HEK293 (cell line): ENCODE measurements at regions not wholly inside any gene's neighbourhood (a gene's known extent, or its start where the extent isn't known, plus 50 kb on each side); places are given as distances from the start of the nearest gene placed in this dataset.

Experiments
- CTCF ChIA-PET: fragments of 350-600 bp; formaldehyde crosslinking; extraction: SDS; loops from one replicate; lab custom pipeline; 2021; ENCODE audit warnings: antibody characterized with exemption; lab: Yijun Ruan, JAX
- POLR2A ChIA-PET: fragments of 300-600 bp; formaldehyde crosslinking; extraction: SDS; loops from one replicate; lab custom pipeline; 2020; ENCODE audit warnings: antibody characterized with exemption, inconsistent platforms; lab: Yijun Ruan, JAX
- H3K27ac ChIP-seq: fragments of 200-500 bp; sonication (Bioruptor generic); 2 replicates; pipeline ENCODE4 v1.5.1; 2014; ENCODE audit warnings: low read depth, low read length, control low read depth, inconsistent platforms; ENCODE audit errors: extremely low read depth
- H3K36me3 ChIP-seq, 2 experiments: fragments of 200-500 bp in 1 of 2; sonication (Bioruptor generic) in 1 of 2; 1 replicate in 1 of 2; 2 replicates in 1 of 2; pipeline ENCODE4 v1.5.1; 2014 to 2017; ENCODE audit warnings: inconsistent platforms in 2 of 2, low read length in 2 of 2; ENCODE audit not compliant: control insufficient read depth in 2 of 2, insufficient read depth in 1 of 2
- H3K4me1 ChIP-seq: fragments of 200-500 bp; sonication (Bioruptor generic); 2 replicates; pipeline ENCODE4 v1.5.1; 2014; ENCODE audit warnings: mild to moderate bottlenecking, low read length, inconsistent platforms; ENCODE audit not compliant: control insufficient read depth, insufficient read depth
- H3K4me3 ChIP-seq: 2 replicates; pipeline ENCODE4 v1.5.1; 2011; ENCODE audit warnings: low read depth, mild to moderate bottlenecking, control low read depth, low read length, moderate library complexity
- H3K9me3 ChIP-seq: fragments of 200-500 bp; sonication (Bioruptor generic); 2 replicates; pipeline ENCODE4 v1.5.1; 2014; ENCODE audit warnings: low read depth, low read length, inconsistent platforms; ENCODE audit not compliant: control insufficient read depth, insufficient read depth
- ATF2 ChIP-seq: fragments of 450-650 bp; formaldehyde crosslinking; IDR thresholded peaks from 2 replicates; pipeline ENCODE4 v1.5.1; 2016; ENCODE audit warnings: missing biosample characterization, missing genetic modification characterization, low read depth
- EGR2 ChIP-seq: fragments of 450-650 bp; formaldehyde crosslinking; IDR thresholded peaks from 2 replicates; pipeline ENCODE4 v1.5.1; 2016; ENCODE audit warnings: low read depth, missing biosample characterization, missing genetic modification characterization
- GLI4 ChIP-seq: fragments of 450-650 bp; formaldehyde crosslinking; IDR thresholded peaks from 2 replicates; pipeline ENCODE4 v1.5.1; 2016; ENCODE audit warnings: missing biosample characterization, missing genetic modification characterization
- GLIS1 ChIP-seq: fragments of 450-650 bp; formaldehyde crosslinking; IDR thresholded peaks from 2 replicates; pipeline ENCODE4 v1.5.1; 2016; ENCODE audit warnings: missing biosample characterization, missing genetic modification characterization
- GLIS2 ChIP-seq: fragments of 450-650 bp; formaldehyde crosslinking; IDR thresholded peaks from 2 replicates; pipeline ENCODE4 v1.5.1; 2016; ENCODE audit warnings: missing biosample characterization, missing genetic modification characterization
- KLF9 ChIP-seq: fragments of 450-650 bp; formaldehyde crosslinking; IDR thresholded peaks from 2 replicates; pipeline ENCODE4 v1.5.1; 2016; ENCODE audit warnings: missing biosample characterization, missing genetic modification characterization, low read depth
- OVOL3 ChIP-seq: fragments of 450-650 bp; formaldehyde crosslinking; IDR thresholded peaks from 2 replicates; pipeline ENCODE4 v1.5.1; 2016; ENCODE audit warnings: missing biosample characterization, missing genetic modification characterization
- PRDM6 ChIP-seq: fragments of 450-650 bp; formaldehyde crosslinking; IDR thresholded peaks from 2 replicates; pipeline ENCODE4 v1.5.1; 2017; ENCODE audit warnings: missing biosample characterization, missing genetic modification characterization
- SCRT1 ChIP-seq: fragments of 450-650 bp; formaldehyde crosslinking; IDR thresholded peaks from 2 replicates; pipeline ENCODE4 v1.5.1; 2016; ENCODE audit warnings: missing biosample characterization, missing genetic modification characterization, borderline replicate concordance
- SP2 ChIP-seq: fragments of 450-650 bp; formaldehyde crosslinking; IDR thresholded peaks from 2 replicates; pipeline ENCODE4 v1.5.1; 2016; ENCODE audit warnings: missing biosample characterization, missing genetic modification characterization
- ZFP3 ChIP-seq: fragments of 450-650 bp; formaldehyde crosslinking; IDR thresholded peaks from 2 replicates; pipeline ENCODE4 v1.5.1; 2016; ENCODE audit warnings: low read depth, missing biosample characterization, missing genetic modification characterization
- ZNF138 ChIP-seq: fragments of 450-650 bp; formaldehyde crosslinking; IDR thresholded peaks from 2 replicates; pipeline ENCODE4 v1.5.1; 2016; ENCODE audit warnings: missing biosample characterization, missing genetic modification characterization, borderline replicate concordance
- ZNF19 ChIP-seq: fragments of 450-650 bp; formaldehyde crosslinking; IDR thresholded peaks from 2 replicates; pipeline ENCODE4; 2016; ENCODE audit warnings: missing biosample characterization, missing genetic modification characterization, low read depth
- ZNF302 ChIP-seq: fragments of 450-650 bp; formaldehyde crosslinking; IDR thresholded peaks from 2 replicates; pipeline ENCODE4 v1.5.1; 2016; ENCODE audit warnings: missing biosample characterization, missing genetic modification characterization, low read depth
- ZNF324 ChIP-seq: fragments of 450-650 bp; formaldehyde crosslinking; IDR thresholded peaks from 2 replicates; pipeline ENCODE4 v1.5.1; 2016; ENCODE audit warnings: missing biosample characterization, missing genetic modification characterization
- ZNF362 ChIP-seq: fragments of 450-650 bp; formaldehyde crosslinking; IDR thresholded peaks from 2 replicates; pipeline ENCODE4 v1.5.1; 2016; ENCODE audit warnings: missing biosample characterization, missing genetic modification characterization
- ZNF518A ChIP-seq: fragments of 450-650 bp; formaldehyde crosslinking; conservative IDR thresholded peaks from 2 replicates; pipeline ENCODE4 v1.5.1; 2016; ENCODE audit warnings: low read depth, missing biosample characterization, missing genetic modification characterization
- ZNF521 ChIP-seq: fragments of 450-650 bp; formaldehyde crosslinking; IDR thresholded peaks from 2 replicates; pipeline ENCODE4 v1.5.1; 2017; ENCODE audit warnings: missing biosample characterization, mild to moderate bottlenecking, missing genetic modification characterization
- ZNF558 ChIP-seq: fragments of 450-650 bp; formaldehyde crosslinking; IDR thresholded peaks from 2 replicates; pipeline ENCODE4 v1.5.1; 2016; ENCODE audit warnings: missing biosample characterization, missing genetic modification characterization
- ZNF654 ChIP-seq: fragments of 450-650 bp; formaldehyde crosslinking; IDR thresholded peaks from 2 replicates; pipeline ENCODE4 v1.5.1; 2016; ENCODE audit warnings: low read depth, missing biosample characterization, missing genetic modification characterization
- ZNF664 ChIP-seq: fragments of 450-650 bp; formaldehyde crosslinking; IDR thresholded peaks from 2 replicates; pipeline ENCODE4 v1.5.1; 2016; ENCODE audit warnings: missing biosample characterization, missing genetic modification characterization
- ZNF830 ChIP-seq: fragments of 450-650 bp; IDR thresholded peaks from 2 replicates; pipeline ENCODE4 v1.5.0; 2018; ENCODE audit warnings: missing biosample characterization, missing genetic modification characterization, low read depth, mild to moderate bottlenecking, moderate library complexity
- ZSCAN16 ChIP-seq: fragments of 450-650 bp; formaldehyde crosslinking; IDR thresholded peaks from 2 replicates; pipeline ENCODE4 v1.5.1; 2016; ENCODE audit warnings: missing biosample characterization, missing genetic modification characterization
- TF ChIP-seq, protein P1 (sequence below): fragments of 450-650 bp; formaldehyde crosslinking; IDR thresholded peaks from 2 replicates; pipeline ENCODE4 v1.5.1; 2016; ENCODE audit warnings: missing biosample characterization, missing genetic modification characterization
- TF ChIP-seq, protein P2 (sequence below): fragments of 450-650 bp; formaldehyde crosslinking; IDR thresholded peaks from 2 replicates; pipeline ENCODE4 v1.5.1; 2016; ENCODE audit warnings: missing biosample characterization, missing genetic modification characterization

- no peak for TF ChIP-seq OVOL3
- TF ChIP-seq ZNF518A (tag by site-specific recombination): no peak
- no peak for TF ChIP-seq ZNF362
- TF ChIP-seq ZNF324 (tag by site-specific recombination): no peak
- no peak for TF ChIP-seq GLIS2 (tag by site-specific recombination)
- no peak for TF ChIP-seq EGR2 (tag by site-specific recombination)
- TF ChIP-seq ZNF830: no peak
- no peak for TF ChIP-seq PRDM6 (tag by site-specific recombination)
- no peak for TF ChIP-seq SCRT1 (tag by site-specific recombination)
These were observed 926.6 kb upstream of the TMEM132C start (continued) for GRCh38 chr12:127340381-127340780.

DNA sequence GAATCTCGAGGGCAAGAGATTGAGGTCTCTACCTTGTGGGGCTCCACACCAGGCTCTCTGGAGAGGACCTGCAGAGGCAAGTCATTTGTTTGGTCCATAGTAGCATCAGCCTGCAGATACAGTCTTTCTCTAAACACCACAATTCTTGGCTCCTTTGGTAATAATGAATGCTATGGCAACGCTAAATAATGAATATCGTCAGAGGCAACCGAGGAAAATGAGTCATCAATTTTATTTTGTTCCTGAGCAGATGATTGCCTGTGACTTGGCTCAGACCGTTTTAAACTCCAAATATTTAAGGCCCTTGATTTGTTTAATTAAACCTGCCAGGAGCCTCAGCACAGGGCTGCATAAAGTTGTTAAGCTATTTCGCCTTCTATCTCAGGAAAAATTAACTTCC lies 924.1 kb upstream of the TMEM132C start:
- Histone ChIP-seq H3K27ac (no peak overlapping the region), H3K36me3 (no peaks in the 10 kb centered on the region), H3K9me3 (no peaks in the 10 kb centered on the region)
- CTCF ChIA-PET: no interaction called here
- no peak for TF ChIP-seq ZNF558
- no peak for TF ChIP-seq ZNF138 (tag by site-specific recombination)
- no peak for TF ChIP-seq ZNF664 (tag by site-specific recombination)
- no peak for TF ChIP-seq GLIS1 (tag by site-specific recombination)
- TF ChIP-seq KLF9: no peak
- TF ChIP-seq ZSCAN16 (tag by site-specific recombination): no peak
- no peak for TF ChIP-seq ZNF302 (tag by site-specific recombination)
- no peak for TF ChIP-seq ZNF654 (tag by site-specific recombination)
- no peak for TF ChIP-seq ZNF521 (tag by site-specific recombination)
- no peak for TF ChIP-seq ZFP3
- no peak for TF ChIP-seq GLI4 (tag by site-specific recombination)
- TF ChIP-seq, protein P1, sequence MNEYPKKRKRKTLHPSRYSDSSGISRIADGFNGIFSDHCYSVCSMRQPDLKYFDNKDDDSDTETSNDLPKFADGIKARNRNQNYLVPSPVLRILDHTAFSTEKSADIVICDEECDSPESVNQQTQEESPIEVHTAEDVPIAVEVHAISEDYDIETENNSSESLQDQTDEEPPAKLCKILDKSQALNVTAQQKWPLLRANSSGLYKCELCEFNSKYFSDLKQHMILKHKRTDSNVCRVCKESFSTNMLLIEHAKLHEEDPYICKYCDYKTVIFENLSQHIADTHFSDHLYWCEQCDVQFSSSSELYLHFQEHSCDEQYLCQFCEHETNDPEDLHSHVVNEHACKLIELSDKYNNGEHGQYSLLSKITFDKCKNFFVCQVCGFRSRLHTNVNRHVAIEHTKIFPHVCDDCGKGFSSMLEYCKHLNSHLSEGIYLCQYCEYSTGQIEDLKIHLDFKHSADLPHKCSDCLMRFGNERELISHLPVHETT (tag by site-specific recombination): no peak
- no peak for TF ChIP-seq ATF2
- TF ChIP-seq, protein P2, sequence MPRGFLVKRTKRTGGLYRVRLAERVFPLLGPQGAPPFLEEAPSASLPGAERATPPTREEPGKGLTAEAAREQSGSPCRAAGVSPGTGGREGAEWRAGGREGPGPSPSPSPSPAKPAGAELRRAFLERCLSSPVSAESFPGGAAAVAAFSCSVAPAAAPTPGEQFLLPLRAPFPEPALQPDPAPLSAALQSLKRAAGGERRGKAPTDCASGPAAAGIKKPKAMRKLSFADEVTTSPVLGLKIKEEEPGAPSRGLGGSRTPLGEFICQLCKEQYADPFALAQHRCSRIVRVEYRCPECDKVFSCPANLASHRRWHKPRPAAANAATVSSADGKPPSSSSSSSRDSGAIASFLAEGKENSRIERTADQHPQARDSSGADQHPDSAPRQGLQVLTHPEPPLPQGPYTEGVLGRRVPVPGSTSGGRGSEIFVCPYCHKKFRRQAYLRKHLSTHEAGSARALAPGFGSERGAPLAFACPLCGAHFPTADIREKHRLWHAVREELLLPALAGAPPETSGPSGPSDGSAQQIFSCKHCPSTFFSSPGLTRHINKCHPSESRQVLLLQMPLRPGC (tag by site-specific recombination): no peak
- no peak for TF ChIP-seq ZNF19 (tag by site-specific recombination)
- TF ChIP-seq SP2 (tag by site-specific recombination): no peak
- TF ChIP-seq, all 188 proteins: peak for 0
- Histone ChIP-seq H3K4me1 (no peaks in the 10 kb centered on the region), H3K4me3 (no peak overlapping the region)
- POLR2A ChIA-PET: no interaction called here
